GM19023 (cell line): ENCODE measurements at regions not wholly inside any gene's neighbourhood (a gene's known extent, or its start where the extent isn't known, plus 50 kb on each side); places are given as distances from the start of the nearest gene placed in this dataset.
"Not testable (repeated sequence)": the region's sequence is repeated elsewhere in the genome, so short reads cannot be mapped to it uniquely, and the experiment has no call there.

Source experiments
- ATAC-seq: cut with Tn5 transposase; IDR thresholded peaks from one replicate; pipeline ENCODE4 v1.9.1; 2021; ENCODE audit warnings: mild to moderate bottlenecking, moderate library complexity; ENCODE audit not compliant: unreplicated experiment

- ATAC-seq = not testable (repeated sequence)
These were observed 358.9 kb downstream of the ADAMTS20 start for GRCh38 chr12:43193096-43193495.

GRCh38 chr12:43192442-43192841 is 359.6 kb downstream of the ADAMTS20 start:
- not testable (repeated sequence) for ATAC-seq

- ATAC-seq = no peak
These were observed 371.8 kb downstream of the ADAMTS20 start for GRCh38 chr12:43180242-43180641.

- no peak for ATAC-seq
These were observed 372.5 kb downstream of the ADAMTS20 start for GRCh38 chr12:43179486-43179885.

GRCh38 chr12:43177276-43177675 is 374.7 kb downstream of the ADAMTS20 start:
- no peak for ATAC-seq

- ATAC-seq = no peak
These were observed 382.8 kb downstream of the ADAMTS20 start for GRCh38 chr12:43169115-43169681.

- ATAC-seq = no peak
These were observed 384.3 kb downstream of the ADAMTS20 start for GRCh38 chr12:43167691-43168090.

GRCh38 chr12:43165351-43165750 is 386.7 kb downstream of the ADAMTS20 start:
- no peak for ATAC-seq

GRCh38 chr12:43162138-43162537 is 389.9 kb downstream of the ADAMTS20 start:
- ATAC-seq = no peak

GRCh38 chr12:43159506-43159905 is 392.5 kb downstream of the ADAMTS20 start:
- no peak for ATAC-seq

- ATAC-seq = no peak
These were observed 393.9 kb downstream of the ADAMTS20 start for GRCh38 chr12:43158126-43158525.

- no peak for ATAC-seq
These were observed 396.6 kb downstream of the ADAMTS20 start for GRCh38 chr12:43155376-43155775.

- no peak for ATAC-seq
These were observed 397.4 kb downstream of the ADAMTS20 start for GRCh38 chr12:43154498-43155045.

GRCh38 chr12:43151441-43151981 is 400.5 kb downstream of the ADAMTS20 start:
- ATAC-seq = no peak

- no peak for ATAC-seq
These were observed 403.3 kb downstream of the ADAMTS20 start for GRCh38 chr12:43148691-43149090.

GRCh38 chr12:43147878-43148277 is 404.1 kb downstream of the ADAMTS20 start:
- no peak for ATAC-seq

- ATAC-seq = no peak
These were observed 406.5 kb downstream of the ADAMTS20 start for GRCh38 chr12:43145481-43145880.

GRCh38 chr12:43143278-43143677 is 408.7 kb downstream of the ADAMTS20 start:
- no peak for ATAC-seq

- no peak for ATAC-seq
These were observed 419.7 kb downstream of the ADAMTS20 start for GRCh38 chr12:43132291-43132690.

GRCh38 chr12:43131301-43131700 is 420.7 kb downstream of the ADAMTS20 start:
- ATAC-seq = no peak

GRCh38 chr12:43127886-43128549 is 424.0 kb downstream of the ADAMTS20 start:
- no peak for ATAC-seq
